ENCODE measurements at regions not wholly inside any gene's neighbourhood (a gene's known extent, or its start where the extent isn't known, plus 50 kb on each side); places are given as distances from the start of the nearest gene placed in this dataset.

DNA sequence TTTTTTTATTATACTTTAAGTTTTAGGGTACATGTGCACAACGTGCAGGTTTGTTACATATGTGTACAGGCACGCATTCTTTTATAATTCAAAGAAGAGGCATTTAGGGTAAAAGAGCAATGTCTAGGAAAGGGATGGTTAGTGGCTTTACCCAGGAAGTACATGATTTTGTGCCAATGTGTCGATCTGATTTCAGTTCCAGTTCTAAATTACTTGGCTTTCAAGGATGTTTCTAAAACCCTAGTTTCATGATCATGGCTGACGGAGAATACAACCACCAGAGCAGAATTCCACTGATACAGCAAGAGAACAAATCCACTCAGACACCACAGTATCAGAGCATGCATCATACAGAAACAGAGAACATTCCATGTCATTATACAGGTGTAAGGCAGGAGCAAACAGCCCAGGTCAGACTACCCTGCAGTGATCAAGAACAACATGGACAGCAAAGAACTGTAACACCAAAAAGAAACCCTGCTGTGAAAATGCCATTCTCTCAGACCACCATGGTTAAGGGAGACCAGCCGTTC, 116.7 kb upstream of the STK17B start:
- no peak for TF ChIP-seq LEF1 (IDR thresholded peaks at IDR 0.05; ENCODE audit: borderline replicate concordance)
- TF ChIP-seq FOXA1 (IDR thresholded peaks at IDR 0.05) = no peak
- no peak for TF ChIP-seq HDGF (IDR thresholded peaks at IDR 0.05; ENCODE audit: borderline replicate concordance)
- TF ChIP-seq FOXK2 (IDR thresholded peaks at IDR 0.05) = no peak
- TF ChIP-seq, protein P1, sequence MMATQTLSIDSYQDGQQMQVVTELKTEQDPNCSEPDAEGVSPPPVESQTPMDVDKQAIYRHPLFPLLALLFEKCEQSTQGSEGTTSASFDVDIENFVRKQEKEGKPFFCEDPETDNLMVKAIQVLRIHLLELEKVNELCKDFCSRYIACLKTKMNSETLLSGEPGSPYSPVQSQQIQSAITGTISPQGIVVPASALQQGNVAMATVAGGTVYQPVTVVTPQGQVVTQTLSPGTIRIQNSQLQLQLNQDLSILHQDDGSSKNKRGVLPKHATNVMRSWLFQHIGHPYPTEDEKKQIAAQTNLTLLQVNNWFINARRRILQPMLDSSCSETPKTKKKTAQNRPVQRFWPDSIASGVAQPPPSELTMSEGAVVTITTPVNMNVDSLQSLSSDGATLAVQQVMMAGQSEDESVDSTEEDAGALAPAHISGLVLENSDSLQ (IDR thresholded peaks at IDR 0.05) = no peak
- TF ChIP-seq SUZ12 (IDR thresholded peaks at IDR 0.05) = no peak
- no peak for TF ChIP-seq ZNF384 (IDR thresholded peaks at IDR 0.05)
- TF ChIP-seq ELF4 (IDR thresholded peaks at IDR 0.05) = no peak
- no peak for TF ChIP-seq FOXM1 (IDR thresholded peaks at IDR 0.05; ENCODE audit: borderline replicate concordance)
- no peak for TF ChIP-seq SP1 (IDR thresholded peaks at IDR 0.05)
- no peak for TF ChIP-seq BHLHE40 (IDR thresholded peaks at IDR 0.05; ENCODE audit: borderline replicate concordance)
- no peak for TF ChIP-seq TARDBP (IDR thresholded peaks at IDR 0.05)
- no peak for TF ChIP-seq ARNT (IDR thresholded peaks at IDR 0.05)
- no peak for TF ChIP-seq L3MBTL2 (conservative IDR thresholded peaks at IDR 0.05)

Measured in HEK293T (cell line).